GM12878 (cell line): ENCODE measurements at regions not wholly inside any gene's neighbourhood (a gene's known extent, or its start where the extent isn't known, plus 50 kb on each side); places are given as distances from the start of the nearest gene placed in this dataset.

Experiments used
- ATAC-seq: fragments of 200-7000 bp; cut with Tn5 transposase; 3 replicates; pipeline ENCODE4 v1.9.1; 2020; ENCODE audit warnings: mild to moderate bottlenecking, moderate library complexity
- BruUV-seq: library from RNA; stranded (reverse); fragments of 400-500 nt; replicated peaks from 2 replicates; lab custom pipeline; 2021; lab: Mats Ljungman, UMichigan
- CTCF ChIA-PET: fragments of 300-600 bp; sonication (Branson Sonifier 250); formaldehyde crosslinking; extraction: SDS; loops from one replicate; lab custom pipeline; 2021; ENCODE audit warnings: inconsistent platforms; lab: Yijun Ruan, JAX
- POLR2A ChIA-PET: fragments of 350-600 bp; formaldehyde crosslinking; extraction: SDS; loops from one replicate; lab custom pipeline; 2021; ENCODE audit warnings: inconsistent platforms; lab: Charles Lee
- RAD21 ChIA-PET: fragments of 300-600 bp; sonication (Branson Sonifier 250); formaldehyde crosslinking; loops from one replicate; lab custom pipeline; 2023; ENCODE audit warnings: antibody characterized with exemption; ENCODE audit not compliant: unreplicated experiment; lab: Charles Lee
- SMC1A ChIA-PET: fragments of 300-600 bp; sonication (Branson Sonifier 250); formaldehyde crosslinking; loops from one replicate; lab custom pipeline; 2023; ENCODE audit not compliant: unreplicated experiment, uncharacterized antibody; lab: Charles Lee
- DNase-seq: peaks from one replicate; pipeline ENCODE4 v3.0.0-alpha.2; 2011; ENCODE audit warnings: low read depth, low spot score
- FAIRE-seq: peaks from 3 replicates; lab custom pipeline; 2011; peaks lifted over from hg19 to GRCh38; lab: Jason Lieb, UNC
- H2AFZ ChIP-seq: 2 replicates; pipeline ENCODE4 v1.6.0; 2011; ENCODE audit warnings: low read depth, low read length, control low read depth; ENCODE audit not compliant: control insufficient read depth
- H3K27ac ChIP-seq: 2 replicates; pipeline ENCODE4 v1.5.1; 2011; ENCODE audit warnings: control low read depth; ENCODE audit not compliant: control insufficient read depth, insufficient read depth
- H3K27me3 ChIP-seq, 2 experiments: replicated peaks in 1 of 2; 2 replicates each; pipeline versions ENCODE4 v1.6.0 to v1.6.1; 2011; ENCODE audit warnings: low read length in 1 of 2; ENCODE audit not compliant: control insufficient read depth in 2 of 2, insufficient read depth in 2 of 2
- H3K36me3 ChIP-seq, 2 experiments: 2 replicates each; pipeline ENCODE4 v1.5.1; 2011; ENCODE audit warnings: low read length in 1 of 2; ENCODE audit not compliant: control insufficient read depth in 2 of 2, insufficient read depth in 2 of 2
- H3K4me1 ChIP-seq: 2 replicates; pipeline ENCODE4 v1.6.1; 2011; ENCODE audit warnings: mild to moderate bottlenecking, low read length, moderate library complexity, mixed read lengths; ENCODE audit not compliant: control insufficient read depth, insufficient read depth
- H3K4me2 ChIP-seq: 2 replicates; pipeline ENCODE4 v1.6.0; 2011; ENCODE audit warnings: control low read depth; ENCODE audit not compliant: control insufficient read depth, insufficient read depth
- H3K4me3 ChIP-seq: fragments of 200-600 bp; sonication (generic); 2 replicates; pipeline ENCODE4 v1.5.1; 2016
- H3K79me2 ChIP-seq: 2 replicates; pipeline ENCODE4 v1.6.0; 2011; ENCODE audit warnings: low read length; ENCODE audit not compliant: control insufficient read depth, insufficient read depth
- H3K9ac ChIP-seq: 2 replicates; pipeline ENCODE4 v1.8.0; 2011; ENCODE audit warnings: low read length, control low read depth, mixed read lengths; ENCODE audit not compliant: control insufficient read depth, insufficient read depth
- H3K9me3 ChIP-seq: replicated peaks from 3 replicates; pipeline ENCODE4 v1.5.1; 2011; ENCODE audit warnings: mild to moderate bottlenecking, low read length; ENCODE audit not compliant: control insufficient read depth, insufficient read depth
- H4K20me1 ChIP-seq: 2 replicates; pipeline ENCODE4 v1.6.0; 2011; ENCODE audit not compliant: control insufficient read depth, insufficient read depth
- ASH2L ChIP-seq: fragments of 300-600, 200-600 bp; sonication (generic); IDR thresholded peaks from 2 replicates; pipeline ENCODE4 v1.6.1; 2017; ENCODE audit warnings: low read depth, mild to moderate bottlenecking, borderline replicate concordance
- CEBPB ChIP-seq, 2 experiments: fragments of 150-350 bp in 1 of 2; IDR thresholded peaks; 2 replicates each; pipeline ENCODE4 v1.6.1; 2012 to 2014; ENCODE audit warnings: low read depth in 2 of 2, low read length in 2 of 2, borderline replicate concordance in 1 of 2, inconsistent platforms in 1 of 2
- CHD2 ChIP-seq: IDR thresholded peaks from 2 replicates; pipeline ENCODE4 v1.6.1; 2011; ENCODE audit warnings: low read depth, low read length, improper control_type of control experiment, borderline replicate concordance
- E4F1 ChIP-seq: fragments of 450-650 bp; IDR thresholded peaks from 2 replicates; pipeline ENCODE4 v1.6.1; 2018; ENCODE audit warnings: borderline replicate concordance, mild to moderate bottlenecking; ENCODE audit not compliant: partially characterized antibody
- EP300 ChIP-seq, 2 experiments: fragments of 150-350 bp in 1 of 2; IDR thresholded peaks; 2 replicates each; pipeline ENCODE4 v1.6.1; 2011 to 2012; ENCODE audit warnings: low read depth in 2 of 2, low read length in 2 of 2, borderline replicate concordance in 1 of 2, improper control_type of control experiment in 1 of 2, inconsistent platforms in 1 of 2; ENCODE audit not compliant: control insufficient read depth in 1 of 2
- IKZF2 ChIP-seq, 2 experiments: fragments of 450-650 bp; IDR thresholded peaks; 2 replicates each; pipeline ENCODE4 v1.6.1; 2017; ENCODE audit warnings: mild to moderate bottlenecking in 2 of 2, moderate library complexity in 2 of 2
- MEF2A ChIP-seq: IDR thresholded peaks from 2 replicates; pipeline ENCODE4 v1.6.1; 2011; ENCODE audit warnings: low read depth, mild to moderate bottlenecking, low read length, moderate library complexity; ENCODE audit not compliant: insufficient read depth
- MYC ChIP-seq: IDR thresholded peaks from 2 replicates; pipeline ENCODE4 v1.6.1; 2011; ENCODE audit warnings: mild to moderate bottlenecking, low read length, moderate library complexity, inconsistent platforms; ENCODE audit not compliant: insufficient read depth, insufficient replicate concordance, insufficient read length, severe bottlenecking
- NR2F1 ChIP-seq: fragments of 450-650 bp; conservative IDR thresholded peaks from 2 replicates; pipeline ENCODE4 v1.6.1; 2017; ENCODE audit warnings: mild to moderate bottlenecking
- PML ChIP-seq: IDR thresholded peaks from 2 replicates; pipeline ENCODE4 v1.6.1; 2012; ENCODE audit warnings: low read length, inconsistent platforms
- POLR2AphosphoS5 ChIP-seq: IDR thresholded peaks from 2 replicates; pipeline ENCODE4 v1.6.1; 2011; ENCODE audit warnings: mild to moderate bottlenecking, low read length, inconsistent platforms
- STAT1 ChIP-seq: fragments of 450-650 bp; conservative IDR thresholded peaks from 2 replicates; pipeline ENCODE4 v1.6.1; 2014; ENCODE audit warnings: antibody characterized with exemption, mild to moderate bottlenecking
- TAF1 ChIP-seq: IDR thresholded peaks from 2 replicates; pipeline ENCODE4 v1.6.1; 2011; ENCODE audit warnings: mild to moderate bottlenecking, low read depth, low read length, borderline replicate concordance
- TCF3 ChIP-seq: IDR thresholded peaks from 2 replicates; pipeline ENCODE4 v1.6.1; 2012; ENCODE audit warnings: low read depth, mild to moderate bottlenecking, low read length, borderline replicate concordance; ENCODE audit not compliant: insufficient read depth
- ZBTB33 ChIP-seq: fragments of 450-650 bp; IDR thresholded peaks from 2 replicates; pipeline ENCODE4 v1.6.1; 2017; ENCODE audit warnings: mild to moderate bottlenecking
- WGBS: methylation state at CpG from one replicate; pipeline ENCODE4 v1.1.6; 2016; ENCODE audit warnings: low lambda C conversion rate; ENCODE audit not compliant: insufficient replicate concordance, insufficient coverage; ENCODE audit errors: missing lambda C conversion rate; 5-methylcytosine and 5-hydroxymethylcytosine counted together
- in situ Hi-C: fragments of 300-500 bp; cut with MboI; formaldehyde crosslinking; loops from 9 replicates; pipeline ENCODE4 v1.14.3; 2018; ENCODE audit warnings: mixed read lengths
- intact Hi-C: fragments of 100-400 bp; cut with micrococcal nuclease; formaldehyde crosslinking; loops from one replicate; pipeline ENCODE4 v1.14.2; 2022; ENCODE audit not compliant: unreplicated experiment

GRCh38 chr12:25824734-25825133 lies 133.7 kb upstream of the RASSF8 start:
- H3K9me3 ChIP-seq: no peaks in the 10 kb centered on the region
- ChIA-PET SMC1A (interaction anchor here (1.3 kb wide), 1 partner anchor 16 kb away, joined by 3 read pairs; no protein-coding TSS in a partner anchor), POLR2A (no interaction called here), RAD21 (no interaction called here), CTCF (interaction anchor here (0.6 to 1.2 kb wide), 2 partner anchors 16 to 304 kb away, joined by 3 read pairs; no protein-coding TSS in a partner anchor)
- H3K27me3 ChIP-seq: no peaks in the 10 kb centered on the region; a peak in 2 of 4 replicates
- ATAC-seq (no peak), DNase-seq (no peak), FAIRE-seq (no peak)
- WGBS: 39% methylated on average over 2 of the region's 2 CpGs
- intact Hi-C loops: no loop called here
- no peaks in the 10 kb centered on the region for H3K4me1 ChIP-seq
- H3K9ac ChIP-seq: no peak overlapping the region
- no peak overlapping the region for H3K4me3 ChIP-seq
- no peaks in the 10 kb centered on the region; the same call in 1 of the 2 replicates for H4K20me1 ChIP-seq
- in situ Hi-C loops: no loop called here
- no TSS peak for BruUV-seq
- TF ChIP-seq CHD2 (no peak), MYC (no peak), ZBTB33 (no peak), NR2F1 (no peak), TAF1 (no peak), TCF3 (no peak), PML (no peak), MEF2A (no peak), POLR2AphosphoS5 (no peak), STAT1 (no peak), IKZF2 (IDR thresholded peaks at IDR 0.05) (no peak), CEBPB (IDR thresholded peaks at IDR 0.05; ENCODE audit: borderline replicate concordance in 1 of 2, low read depth in 2 of 2, low read length in 2 of 2) (no peak), ASH2L (no peak), E4F1 (no peak), EP300 (IDR thresholded peaks at IDR 0.05; ENCODE audit: borderline replicate concordance in 1 of 2, control insufficient read depth in 1 of 2, low read depth in 2 of 2, low read length in 2 of 2) (no peak)
- no peaks in the 10 kb centered on the region for H3K36me3 ChIP-seq
- no peaks in the 10 kb centered on the region for H3K79me2 ChIP-seq
- H3K4me2 ChIP-seq: no peak overlapping the region
- H2AFZ ChIP-seq: no peak overlapping the region
- no peak overlapping the region for H3K27ac ChIP-seq
